Right lobe of liver (tissue), 6 donors: ENCODE measurements at regions not wholly inside any gene's neighbourhood (a gene's known extent, or its start where the extent isn't known, plus 50 kb on each side); places are given as distances from the start of the nearest gene placed in this dataset.
"Not testable (repeated sequence)": the region's sequence is repeated elsewhere in the genome, so short reads cannot be mapped to it uniquely, and the experiment has no call there.

Source experiments
- ATAC-seq, 4 donors: fragments of 200-7000 bp; cut with Tn5 transposase; one replicate each; pipeline ENCODE4 v1.9.1; 2020; ENCODE audit warnings: mild to moderate bottlenecking in 4 of 4, moderate library complexity in 4 of 4
- DNase-seq, 3 donors: peaks; one replicate each; pipeline ENCODE4 v3.0.0-alpha.2; 2020
- H3K27ac ChIP-seq, 3 donors: fragments of 200-600 bp; one replicate each; pipeline ENCODE4 v1.8.0; 2022
- H3K27me3 ChIP-seq, 2 donors: fragments of 200-600 bp; one replicate each; pipeline ENCODE4 v1.8.0; 2022
- H3K36me3 ChIP-seq, 4 donors: fragments of 200-600 bp; sonication (generic) in 1 of 4; one replicate each; pipeline versions ENCODE4 v1.5.1 to v1.8.0; 2017 to 2022; ENCODE audit warnings: control low read depth in 1 of 4
- H3K4me1 ChIP-seq, 4 donors: fragments of 200-600 bp; sonication (generic) in 1 of 4; one replicate each; pipeline versions ENCODE4 v1.5.1 to v1.8.0; 2017 to 2022; ENCODE audit warnings: control low read depth in 1 of 4
- H3K4me3 ChIP-seq, 3 donors: fragments of 200-600 bp; one replicate each; pipeline ENCODE4 v1.8.0; 2022
- H3K9me3 ChIP-seq, 4 donors: fragments of 200-600 bp; sonication (generic) in 1 of 4; one replicate each; pipeline versions ENCODE4 v1.5.1 to v1.8.0; 2017 to 2022; ENCODE audit warnings: control low read depth in 1 of 4
- CTCF ChIP-seq, 4 donors: fragments of 200-600 bp in 3 of 4; fragments of 450-650 bp in 1 of 4; IDR thresholded peaks; one replicate each; pipeline versions ENCODE4 v1.5.1 to v1.8.0; 2016 to 2022; ENCODE audit warnings: antibody characterized with exemption in 4 of 4, mild to moderate bottlenecking in 2 of 4
- POLR2A ChIP-seq: fragments of 450-650 bp; IDR thresholded peaks from one replicate; pipeline ENCODE4 v1.6.1; 2017; ENCODE audit warnings: antibody characterized with exemption, mild to moderate bottlenecking
- WGBS: methylation state at CpG from one replicate; pipeline ENCODE4 v1.1.6; 2018; ENCODE audit warnings: low coverage, low lambda C conversion rate; ENCODE audit not compliant: insufficient coverage; ENCODE audit errors: missing lambda C conversion rate; 5-methylcytosine and 5-hydroxymethylcytosine counted together
- intact Hi-C, 2 donors: fragments of 100-400 bp; cut with DNase I; formaldehyde crosslinking; loops; one replicate each; pipeline versions ENCODE4 v1.11.2 to v1.14.1; 2022
- donor health status: DM: no; HTN: yes; CAD: no.
- donor health status: DM: no; HTN: no; CAD: no.
- donor health status: DM: no; HTN: no; CAD: no.
- donor health status: DM: no; HTN: yes; CAD: no.
- donor health status: DM: no; HTN: yes; CAD: no.

GRCh38 chr4:126409746-126410145 lies 1095.0 kb downstream of the FAT4 start:
- H3K4me1 ChIP-seq: no peaks in the 10 kb centered on the region
- H3K27ac ChIP-seq: no peak overlapping the region
- no peaks in the 10 kb centered on the region for H3K27me3 ChIP-seq
- no peaks in the 10 kb centered on the region for H3K9me3 ChIP-seq
- no peak for DNase-seq
- TF ChIP-seq CTCF (IDR thresholded peaks at IDR 0.05) (no peak), POLR2A (no peak)
- no peak overlapping the region for H3K4me3 ChIP-seq
- no peak for ATAC-seq
- intact Hi-C loops: no loop called here
- 35% methylated on average over 4 of the region's 4 CpGs for WGBS
- no peaks in the 10 kb centered on the region for H3K36me3 ChIP-seq

GRCh38 chr4:126411047-126411446 lies 1096.3 kb downstream of the FAT4 start:
- ATAC-seq (no peak), DNase-seq (no peak)
- TF ChIP-seq CTCF (IDR thresholded peaks at IDR 0.05) (no peak), POLR2A (no peak)
- 42% methylated on average over 2 of the region's 2 CpGs for WGBS
- no peaks in the 10 kb centered on the region for H3K9me3 ChIP-seq
- H3K27ac ChIP-seq: no peak overlapping the region
- no peaks in the 10 kb centered on the region for H3K4me1 ChIP-seq
- no peaks in the 10 kb centered on the region for H3K36me3 ChIP-seq
- no peak overlapping the region for H3K4me3 ChIP-seq
- intact Hi-C loops: no loop called here
- H3K27me3 ChIP-seq: no peaks in the 10 kb centered on the region

- 63% methylated on average over 1 of the region's 1 CpG for WGBS
- H3K9me3 ChIP-seq, intact Hi-C loops, H3K27me3 ChIP-seq, ATAC-seq, H3K4me3 ChIP-seq, H3K27ac ChIP-seq, H3K4me1 ChIP-seq, DNase-seq, H3K36me3 ChIP-seq: not testable (repeated sequence)
Measured at GRCh38 chr4:126412310-126412709, 1097.6 kb downstream of the FAT4 start.

GRCh38 chr4:126414741-126415140 lies 1100.0 kb downstream of the FAT4 start:
- no peak overlapping the region for H3K27ac ChIP-seq
- DNase-seq (no peak), ATAC-seq (no peak)
- no peaks in the 10 kb centered on the region for H3K4me1 ChIP-seq
- intact Hi-C loops: no loop called here
- H3K9me3 ChIP-seq: no peaks in the 10 kb centered on the region
- no peak for TF ChIP-seq CTCF (IDR thresholded peaks at IDR 0.05)
- TF ChIP-seq POLR2A: no peak
- H3K27me3 ChIP-seq: no peaks in the 10 kb centered on the region
- H3K36me3 ChIP-seq: no peaks in the 10 kb centered on the region
- H3K4me3 ChIP-seq: no peak overlapping the region
- 64% methylated on average over 3 of the region's 3 CpGs for WGBS

- Histone ChIP-seq H3K4me1 (no peaks in the 10 kb centered on the region), H3K27me3 (no peaks in the 10 kb centered on the region), H3K4me3 (no peak overlapping the region), H3K27ac (no peak overlapping the region), H3K36me3 (no peaks in the 10 kb centered on the region), H3K9me3 (no peaks in the 10 kb centered on the region)
- TF ChIP-seq CTCF (IDR thresholded peaks at IDR 0.05) (no peak), POLR2A (no peak)
- intact Hi-C loops: no loop called here
- ATAC-seq: no peak
- no peak for DNase-seq
Measured at GRCh38 chr4:126419266-126419665, 1104.5 kb downstream of the FAT4 start.
